Muscle of leg (tissue), 3 donors: ENCODE measurements at regions not wholly inside any gene's neighbourhood (a gene's known extent, or its start where the extent isn't known, plus 50 kb on each side); places are given as distances from the start of the nearest gene placed in this dataset.

Experiments
- DNase-seq: peaks from one replicate; pipeline ENCODE4 v3.0.0; 2013
- H3K27ac ChIP-seq: one replicate; pipeline ENCODE4 v1.5.1; 2013; ENCODE audit warnings: mild to moderate bottlenecking, low read length, control low read depth
- H3K27me3 ChIP-seq: one replicate; pipeline ENCODE4 v1.6.1; 2013; ENCODE audit warnings: low read length; ENCODE audit not compliant: control insufficient read depth, insufficient read depth
- H3K36me3 ChIP-seq: one replicate; pipeline ENCODE4 v1.6.1; 2013; ENCODE audit warnings: low read length; ENCODE audit not compliant: control insufficient read depth, insufficient read depth
- H3K4me1 ChIP-seq: one replicate; pipeline ENCODE4 v1.6.1; 2013; ENCODE audit warnings: low read length; ENCODE audit not compliant: control insufficient read depth, insufficient read depth
- H3K4me3 ChIP-seq: one replicate; pipeline ENCODE4 v1.5.1; 2013; ENCODE audit warnings: low read length, control low read depth
- H3K9me3 ChIP-seq: replicated peaks from 2 replicates; pipeline ENCODE4 v1.6.1; 2013; ENCODE audit warnings: low read depth, low read length; ENCODE audit not compliant: control insufficient read depth
- WGBS: methylation state at CpG from one replicate; pipeline ENCODE4 v1.1.5; 2013; ENCODE audit warnings: missing lambda C conversion rate; ENCODE audit not compliant: insufficient coverage; 5-methylcytosine and 5-hydroxymethylcytosine counted together

GRCh38 chr18:55838841-55839240 is 250.8 kb upstream of the TCF4 start:
- Histone ChIP-seq H3K9me3 (no peaks in the 10 kb centered on the region), H3K27me3 (no peaks in the 10 kb centered on the region), H3K27ac (no peak overlapping the region), H3K4me1 (no peaks in the 10 kb centered on the region), H3K36me3 (no peaks in the 10 kb centered on the region), H3K4me3 (no peak overlapping the region)
- 87% methylated on average over 1 of the region's 3 CpGs for WGBS
- no peak for DNase-seq

- no peaks in the 10 kb centered on the region for H3K4me1 ChIP-seq
- H3K27ac ChIP-seq: no peak overlapping the region
- no peaks in the 10 kb centered on the region for H3K27me3 ChIP-seq
- no peak for DNase-seq
- 40% methylated on average over 1 of the region's 6 CpGs for WGBS
- H3K4me3 ChIP-seq: no peak overlapping the region
- H3K36me3 ChIP-seq: no peaks in the 10 kb centered on the region
- H3K9me3 ChIP-seq: no peaks in the 10 kb centered on the region
These were observed 250.3 kb upstream of the TCF4 start for GRCh38 chr18:55838319-55838718.

- WGBS: 89% methylated on average over 4 of the region's 4 CpGs
- Histone ChIP-seq H3K27me3 (no peaks in the 10 kb centered on the region), H3K4me3 (no peak overlapping the region), H3K9me3 (no peaks in the 10 kb centered on the region), H3K27ac (no peak overlapping the region), H3K36me3 (no peaks in the 10 kb centered on the region), H3K4me1 (no peaks in the 10 kb centered on the region)
- no peak for DNase-seq
These were observed 245.6 kb upstream of the TCF4 start for GRCh38 chr18:55833543-55833942.

GRCh38 chr18:55830544-55830943 is 242.6 kb upstream of the TCF4 start:
- 80% methylated on average over 1 of the region's 10 CpGs for WGBS
- DNase-seq: no peak
- no peaks in the 10 kb centered on the region for H3K27me3 ChIP-seq
- no peak overlapping the region for H3K27ac ChIP-seq
- H3K4me1 ChIP-seq: no peaks in the 10 kb centered on the region
- no peak overlapping the region for H3K4me3 ChIP-seq
- no peaks in the 10 kb centered on the region for H3K36me3 ChIP-seq
- H3K9me3 ChIP-seq: no peaks in the 10 kb centered on the region

GRCh38 chr18:55821219-55821618 is 233.2 kb upstream of the TCF4 start:
- H3K27ac ChIP-seq: no peak overlapping the region
- H3K36me3 ChIP-seq: no peaks in the 10 kb centered on the region
- WGBS: no CpG with 5 or more reads among the region's 2 CpGs
- H3K27me3 ChIP-seq: no peaks in the 10 kb centered on the region
- no peak overlapping the region for H3K4me3 ChIP-seq
- no peaks in the 10 kb centered on the region for H3K9me3 ChIP-seq
- DNase-seq: no peak
- H3K4me1 ChIP-seq: no peaks in the 10 kb centered on the region

GRCh38 chr18:55819448-55819847 is 231.5 kb upstream of the TCF4 start:
- no peaks in the 10 kb centered on the region for H3K4me1 ChIP-seq
- no peak overlapping the region for H3K4me3 ChIP-seq
- H3K27ac ChIP-seq: no peak overlapping the region
- 94% methylated on average over 2 of the region's 3 CpGs for WGBS
- no peaks in the 10 kb centered on the region for H3K27me3 ChIP-seq
- no peaks in the 10 kb centered on the region for H3K9me3 ChIP-seq
- DNase-seq: no peak
- no peaks in the 10 kb centered on the region for H3K36me3 ChIP-seq

GRCh38 chr18:55818284-55818683 is 230.3 kb upstream of the TCF4 start:
- Histone ChIP-seq H3K4me3 (no peak overlapping the region), H3K27ac (no peak overlapping the region), H3K4me1 (no peaks in the 10 kb centered on the region), H3K36me3 (no peaks in the 10 kb centered on the region), H3K9me3 (no peaks in the 10 kb centered on the region), H3K27me3 (no peaks in the 10 kb centered on the region)
- DNase-seq: no peak
- WGBS: no CpG with 5 or more reads among the region's 1 CpG

GRCh38 chr18:55811925-55812324 is 223.9 kb upstream of the TCF4 start:
- Histone ChIP-seq H3K36me3 (no peaks in the 10 kb centered on the region), H3K4me3 (no peak overlapping the region), H3K27ac (no peak overlapping the region), H3K27me3 (no peaks in the 10 kb centered on the region), H3K9me3 (no peaks in the 10 kb centered on the region), H3K4me1 (no peaks in the 10 kb centered on the region)
- no peak for DNase-seq
- no CpG with 5 or more reads among the region's 3 CpGs for WGBS

- H3K27ac ChIP-seq: no peak overlapping the region
- no peaks in the 10 kb centered on the region for H3K36me3 ChIP-seq
- peaks cover 2% of the 10 kb centered on the region for H3K9me3 ChIP-seq
- no peaks in the 10 kb centered on the region for H3K27me3 ChIP-seq
- DNase-seq: no peak
- 69% methylated on average over 2 of the region's 3 CpGs for WGBS
- no peak overlapping the region for H3K4me3 ChIP-seq
- no peaks in the 10 kb centered on the region for H3K4me1 ChIP-seq
These were observed 217.7 kb upstream of the TCF4 start for GRCh38 chr18:55805666-55806065.

- no peak overlapping the region for H3K4me3 ChIP-seq
- DNase-seq: peak; percentile 56
- WGBS: 20% methylated on average over 1 of the region's 2 CpGs
These were observed 207.2 kb upstream of the TCF4 start for GRCh38 chr18:55795101-55795669.

More at GRCh38 chr18:55795101-55795669, 207.2 kb upstream of the TCF4 start:
- H3K36me3 ChIP-seq: no peaks in the 10 kb centered on the region
- peak overlapping the region; percentile 91 for H3K27ac ChIP-seq
- H3K9me3 ChIP-seq: no peaks in the 10 kb centered on the region
- no peaks in the 10 kb centered on the region for H3K27me3 ChIP-seq
- H3K4me1 ChIP-seq: peaks cover 6% of the 10 kb centered on the region
